A549 (cell line): ENCODE measurements at regions not wholly inside any gene's neighbourhood (a gene's known extent, or its start where the extent isn't known, plus 50 kb on each side); places are given as distances from the start of the nearest gene placed in this dataset.

ENCODE experiments used
- ATAC-seq, 2 experiments: fragments of 200-7000 bp in 1 of 2; fragments of >200 bp in 1 of 2; cut with Nextera tagmentation in 1 of 2; cut with Tn5 transposase in 1 of 2; 3 replicates each; pipeline versions ENCODE4 v1.8.0 to v1.9.1; 2018 to 2020; ENCODE audit warnings: mild to moderate bottlenecking in 1 of 2, moderate library complexity in 1 of 2
- CTCF ChIA-PET: fragments of 300-600 bp; sonication (Branson Sonifier 250); formaldehyde crosslinking; extraction: SDS; loops from one replicate; lab custom pipeline; 2021; ENCODE audit warnings: antibody characterized with exemption, inconsistent platforms; lab: Yijun Ruan, JAX
- POLR2A ChIA-PET: fragments of 350-600 bp; formaldehyde crosslinking; extraction: SDS; loops from one replicate; lab custom pipeline; 2021; ENCODE audit warnings: antibody characterized with exemption, inconsistent platforms; lab: Yijun Ruan, JAX
- DNase-seq, 2 experiments: peaks; one replicate each; pipeline versions ENCODE4 v3.0.0 to v3.0.0-alpha.2; 2011 to 2016; ENCODE audit warnings: low read depth in 1 of 2, low spot score in 1 of 2
- FAIRE-seq: peaks from 2 replicates; lab custom pipeline; 2011; peaks lifted over from hg19 to GRCh38; lab: Jason Lieb, UNC
- H3K27ac ChIP-seq, 2 experiments: fragments of >200 bp; sonication (Bioruptor Twin); formaldehyde crosslinking; 3 replicates each; pipeline ENCODE4 v1.5.1; 2016 to 2017
- H3K4me1 ChIP-seq: fragments of >200 bp; sonication (Bioruptor Twin); formaldehyde crosslinking; 3 replicates; pipeline ENCODE4 v1.6.1; 2016
- H3K4me2 ChIP-seq: fragments of >200 bp; sonication (Bioruptor Twin); formaldehyde crosslinking; 3 replicates; pipeline ENCODE4 v1.6.1; 2016
- H3K4me3 ChIP-seq: fragments of >200 bp; sonication (Bioruptor Twin); formaldehyde crosslinking; 3 replicates; pipeline ENCODE4 v1.5.1; 2016
- H3K9me3 ChIP-seq: fragments of >200 bp; sonication (Bioruptor Twin); formaldehyde crosslinking; 3 replicates; pipeline ENCODE4 v1.6.1; 2016
- ATOH8 ChIP-seq: fragments of 250-450 bp; sonication (Bioruptor Pico); IDR thresholded peaks from 2 replicates; pipeline ENCODE4 v1.5.0; 2020; ENCODE audit warnings: low read depth, mild to moderate bottlenecking, moderate library complexity
- CBX8 ChIP-seq: fragments of 200-600 bp; sonication (generic); IDR thresholded peaks from 2 replicates; pipeline ENCODE4 v1.6.1; 2016
- ESRRA ChIP-seq: fragments of 150-350 bp; IDR thresholded peaks from 2 replicates; pipeline ENCODE4 v1.6.1; 2014; ENCODE audit warnings: mild to moderate bottlenecking, low read length, borderline replicate concordance
- FOSB ChIP-seq: fragments of 250-450 bp; sonication (Bioruptor Pico); IDR thresholded peaks from 2 replicates; pipeline ENCODE4 v1.5.0; 2020; ENCODE audit warnings: mild to moderate bottlenecking, moderate library complexity
- FOXS1 ChIP-seq: fragments of 250-450 bp; sonication (Bioruptor Pico); IDR thresholded peaks from 2 replicates; pipeline ENCODE4 v1.5.0; 2020; ENCODE audit warnings: mild to moderate bottlenecking, moderate library complexity
- HOXA7 ChIP-seq: fragments of 250-450 bp; sonication (Bioruptor Pico); IDR thresholded peaks from 2 replicates; pipeline ENCODE4 v1.5.0; 2020; ENCODE audit warnings: mild to moderate bottlenecking, moderate library complexity
- HOXB13 ChIP-seq: fragments of 250-450 bp; sonication (Bioruptor Pico); IDR thresholded peaks from 2 replicates; pipeline ENCODE4 v1.5.0; 2020; ENCODE audit warnings: low read depth, mild to moderate bottlenecking, moderate library complexity
- JUN ChIP-seq, 2 experiments: fragments of >200 bp; sonication (Bioruptor Twin); formaldehyde crosslinking; IDR thresholded peaks; 2 replicates in 1 of 2; 3 replicates in 1 of 2; pipeline ENCODE4 v1.6.1; 2016 to 2017
- JUNB ChIP-seq: fragments of >200 bp; sonication (Bioruptor Twin); formaldehyde crosslinking; IDR thresholded peaks from 2 replicates; pipeline ENCODE4 v1.6.1; 2016
- MYC ChIP-seq: IDR thresholded peaks from 2 replicates; pipeline ENCODE4 v1.6.1; 2012; ENCODE audit warnings: mild to moderate bottlenecking, inconsistent platforms, low read length, improper control_type of control experiment, borderline replicate concordance
- NFE2L2 ChIP-seq: fragments of 150-350 bp; conservative IDR thresholded peaks from 2 replicates; pipeline ENCODE4 v1.6.1; 2014; ENCODE audit warnings: low read length
- NR3C1 ChIP-seq: fragments of >200 bp; sonication (Bioruptor Twin); formaldehyde crosslinking; IDR thresholded peaks from 3 replicates; pipeline ENCODE4 v1.6.1; 2017
- POLR2A ChIP-seq: IDR thresholded peaks from 2 replicates; pipeline ENCODE4 v1.6.1; 2012; ENCODE audit warnings: mild to moderate bottlenecking, low read length
- RCOR1 ChIP-seq: fragments of 150-350 bp; IDR thresholded peaks from 2 replicates; pipeline ENCODE4 v1.6.1; 2014; ENCODE audit warnings: antibody characterized with exemption, low read length, low read depth
- SREBF2 ChIP-seq: fragments of 450-650 bp; IDR thresholded peaks from 2 replicates; pipeline ENCODE4 v1.6.1; 2014; ENCODE audit warnings: mild to moderate bottlenecking, moderate library complexity
- ZC3H11A ChIP-seq: fragments of 450-650 bp; IDR thresholded peaks from 2 replicates; pipeline ENCODE4 v1.6.1; 2014; ENCODE audit warnings: antibody characterized with exemption, mild to moderate bottlenecking
- ZSCAN20 ChIP-seq: fragments of 250-450 bp; sonication (Bioruptor Pico); IDR thresholded peaks from 2 replicates; pipeline ENCODE4 v1.8.0; 2022; ENCODE audit warnings: mild to moderate bottlenecking, moderate library complexity
- WGBS: methylation state at CpG from one replicate; pipeline ENCODE4 v1.1.6; 2017; ENCODE audit errors: missing lambda C conversion rate; 5-methylcytosine and 5-hydroxymethylcytosine counted together
- TF ChIP-seq, protein P1 (sequence below): fragments of >200 bp; sonication (Bioruptor Twin); formaldehyde crosslinking; IDR thresholded peaks from 3 replicates; pipeline ENCODE4 v1.6.1; 2016
- TF ChIP-seq, protein P2 (sequence below): fragments of >200 bp; sonication (Bioruptor Twin); formaldehyde crosslinking; IDR thresholded peaks from 2 replicates; pipeline ENCODE4 v1.6.1; 2016
- TF ChIP-seq, protein P3 (sequence below): fragments of 250-450 bp; sonication (Bioruptor Pico); IDR thresholded peaks from 2 replicates; pipeline ENCODE4 v1.5.0; 2021; ENCODE audit warnings: mild to moderate bottlenecking, moderate library complexity, borderline replicate concordance
- TF ChIP-seq, protein P4 (sequence below): IDR thresholded peaks from 2 replicates; pipeline ENCODE4 v1.6.1; 2012; ENCODE audit warnings: low read depth, borderline replicate concordance
- TF ChIP-seq, protein P5 (sequence below): IDR thresholded peaks from 2 replicates; pipeline ENCODE4 v1.6.1; 2012

DNA sequence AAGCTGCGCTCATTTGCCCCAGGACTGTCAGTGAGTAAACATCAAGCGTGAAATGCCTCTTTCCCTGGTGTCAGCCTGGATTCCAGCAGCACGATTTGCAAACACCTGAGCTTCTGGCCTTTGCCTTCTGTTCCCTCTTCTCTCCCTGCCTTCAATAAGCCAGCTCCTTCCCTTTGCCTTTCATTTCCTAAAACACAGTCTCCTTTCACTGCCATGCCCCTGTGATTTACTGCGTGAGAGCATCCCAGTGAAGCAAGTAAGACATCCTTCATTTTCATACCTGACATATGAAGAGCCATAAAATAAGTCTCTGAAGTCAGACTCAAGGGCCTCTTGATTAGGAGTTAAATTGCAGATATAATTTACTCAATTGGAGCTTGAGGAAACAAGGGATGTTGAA, 681.8 kb downstream of the TYW1 start:
- Histone ChIP-seq H3K9me3 (0 out of 3 replicates have a peak, but pooled peaks cover 4% of the 10 kb centered on the region), H3K27ac (no peak overlapping the region), H3K4me3 (no peak overlapping the region), H3K4me1 (no peaks in the 10 kb centered on the region), H3K4me2 (no peak overlapping the region)
- DNase-seq (no peak), FAIRE-seq (no peak), ATAC-seq (no peak)
- ChIA-PET CTCF (interaction anchor here (0.7 kb wide), 1 partner anchor 57 kb away, joined by 3 read pairs; no protein-coding TSS in a partner anchor), POLR2A (no interaction called here)
- WGBS: 8% methylated on average over 4 of the region's 4 CpGs
- TF ChIP-seq CBX8: no peak
- TF ChIP-seq ATOH8 (CRISPR knock-in tag): no peak
- TF ChIP-seq, protein P1, sequence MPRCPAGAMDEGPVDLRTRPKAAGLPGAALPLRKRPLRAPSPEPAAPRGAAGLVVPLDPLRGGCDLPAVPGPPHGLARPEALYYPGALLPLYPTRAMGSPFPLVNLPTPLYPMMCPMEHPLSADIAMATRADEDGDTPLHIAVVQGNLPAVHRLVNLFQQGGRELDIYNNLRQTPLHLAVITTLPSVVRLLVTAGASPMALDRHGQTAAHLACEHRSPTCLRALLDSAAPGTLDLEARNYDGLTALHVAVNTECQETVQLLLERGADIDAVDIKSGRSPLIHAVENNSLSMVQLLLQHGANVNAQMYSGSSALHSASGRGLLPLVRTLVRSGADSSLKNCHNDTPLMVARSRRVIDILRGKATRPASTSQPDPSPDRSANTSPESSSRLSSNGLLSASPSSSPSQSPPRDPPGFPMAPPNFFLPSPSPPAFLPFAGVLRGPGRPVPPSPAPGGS: no peak
- TF ChIP-seq HOXA7: no peak
- no peak for TF ChIP-seq FOSB (CRISPR knock-in tag)
- TF ChIP-seq, protein P2, sequence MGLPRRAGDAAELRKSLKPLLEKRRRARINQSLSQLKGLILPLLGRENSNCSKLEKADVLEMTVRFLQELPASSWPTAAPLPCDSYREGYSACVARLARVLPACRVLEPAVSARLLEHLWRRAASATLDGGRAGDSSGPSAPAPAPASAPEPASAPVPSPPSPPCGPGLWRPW: no peak
- TF ChIP-seq SREBF2: no peak

- H3K4me2 ChIP-seq: no peak overlapping the region
- no peak for ATAC-seq
- TF ChIP-seq NR3C1 (no peak), JUNB (no peak)
- TF ChIP-seq, all 56 proteins: peak for 0
- Histone ChIP-seq H3K9me3 (no peaks in the 10 kb centered on the region; the same call in 2 of the 3 replicates), H3K4me1 (no peaks in the 10 kb centered on the region), H3K27ac (no peak overlapping the region), H3K4me3 (no peak overlapping the region)
- DNase-seq: no peak
- 4% methylated on average over 4 of the region's 4 CpGs for WGBS
- ChIA-PET CTCF (no interaction called here), POLR2A (no interaction called here)
- FAIRE-seq: no peak
These were observed 687.0 kb downstream of the TYW1 start for GRCh38 chr7:67683628-67684027.

DNA sequence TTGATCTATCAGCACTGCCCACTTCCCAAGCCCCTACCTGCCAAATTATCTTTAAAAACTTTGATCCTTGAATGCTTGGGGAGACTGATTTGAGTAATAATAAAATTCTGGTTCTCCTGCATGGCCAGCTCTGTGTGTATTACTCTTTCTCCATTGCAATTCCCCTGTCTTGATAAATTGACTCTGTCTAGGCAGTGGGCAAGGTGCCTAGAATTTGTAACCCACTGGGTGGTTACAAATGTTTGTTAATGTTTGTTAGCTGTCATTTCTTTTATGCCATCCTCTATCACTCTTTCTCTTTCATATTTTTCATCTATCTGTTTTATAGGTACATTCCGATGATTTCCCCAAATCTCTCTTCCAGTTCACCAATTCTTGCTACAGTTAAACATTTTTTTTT, 694.1 kb downstream of the TYW1 start:
- H3K4me1 ChIP-seq: peaks cover 9% of the 10 kb centered on the region; the same call in 2 of the 3 replicates
- no peak overlapping the region for H3K27ac ChIP-seq
- ChIA-PET CTCF (interaction anchor here (0.7 kb wide), 1 partner anchor 66 kb away, joined by 3 read pairs; no protein-coding TSS in a partner anchor), POLR2A (no interaction called here)
- TF ChIP-seq, protein P3, sequence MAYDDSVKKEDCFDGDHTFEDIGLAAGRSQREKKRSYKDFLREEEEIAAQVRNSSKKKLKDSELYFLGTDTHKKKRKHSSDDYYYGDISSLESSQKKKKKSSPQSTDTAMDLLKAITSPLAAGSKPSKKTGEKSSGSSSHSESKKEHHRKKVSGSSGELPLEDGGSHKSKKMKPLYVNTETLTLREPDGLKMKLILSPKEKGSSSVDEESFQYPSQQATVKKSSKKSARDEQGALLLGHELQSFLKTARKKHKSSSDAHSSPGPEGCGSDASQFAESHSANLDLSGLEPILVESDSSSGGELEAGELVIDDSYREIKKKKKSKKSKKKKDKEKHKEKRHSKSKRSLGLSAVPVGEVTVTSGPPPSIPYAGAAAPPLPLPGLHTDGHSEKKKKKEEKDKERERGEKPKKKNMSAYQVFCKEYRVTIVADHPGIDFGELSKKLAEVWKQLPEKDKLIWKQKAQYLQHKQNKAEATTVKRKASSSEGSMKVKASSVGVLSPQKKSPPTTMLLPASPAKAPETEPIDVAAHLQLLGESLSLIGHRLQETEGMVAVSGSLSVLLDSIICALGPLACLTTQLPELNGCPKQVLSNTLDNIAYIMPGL (CRISPR knock-in tag): no peak
- TF ChIP-seq, protein P4, sequence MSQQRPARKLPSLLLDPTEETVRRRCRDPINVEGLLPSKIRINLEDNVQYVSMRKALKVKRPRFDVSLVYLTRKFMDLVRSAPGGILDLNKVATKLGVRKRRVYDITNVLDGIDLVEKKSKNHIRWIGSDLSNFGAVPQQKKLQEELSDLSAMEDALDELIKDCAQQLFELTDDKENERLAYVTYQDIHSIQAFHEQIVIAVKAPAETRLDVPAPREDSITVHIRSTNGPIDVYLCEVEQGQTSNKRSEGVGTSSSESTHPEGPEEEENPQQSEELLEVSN: no peak
- TF ChIP-seq ZC3H11A (no peak), POLR2A (no peak), RCOR1 (no peak), NFE2L2 (no peak), FOXS1 (no peak), HOXB13 (no peak), JUN (IDR thresholded peaks at IDR 0.05) (no peak), MYC (no peak), NR3C1 (no peak), ESRRA (no peak), ZSCAN20 (CRISPR knock-in tag) (no peak)
- TF ChIP-seq, protein P5, sequence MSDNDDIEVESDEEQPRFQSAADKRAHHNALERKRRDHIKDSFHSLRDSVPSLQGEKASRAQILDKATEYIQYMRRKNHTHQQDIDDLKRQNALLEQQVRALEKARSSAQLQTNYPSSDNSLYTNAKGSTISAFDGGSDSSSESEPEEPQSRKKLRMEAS: no peak
- no peak for ATAC-seq
- no peak for FAIRE-seq
- H3K4me3 ChIP-seq: no peak overlapping the region
- WGBS: 29% methylated on average over 1 of the region's 1 CpG
- DNase-seq: no peak
- no peaks in the 10 kb centered on the region for H3K9me3 ChIP-seq
- no peak overlapping the region for H3K4me2 ChIP-seq
